ENCODE measurements at regions not wholly inside any gene's neighbourhood (a gene's known extent, or its start where the extent isn't known, plus 50 kb on each side); places are given as distances from the start of the nearest gene placed in this dataset.

GRCh38 chr5:2281446-2281845 is 398.7 kb upstream of the IRX4 start:
- peaks cover 30% of the 10 kb centered on the region for H3K27me3 ChIP-seq (ENCODE audit: low read depth)
- intact Hi-C loops (cut with micrococcal nuclease), result no loop called here
- H3K4me1 ChIP-seq, result no peaks in the 10 kb centered on the region
- H3K9me3 ChIP-seq (replicated peaks), result no peaks in the 10 kb centered on the region
- TF ChIP-seq CTCF (IDR thresholded peaks at IDR 0.05; ENCODE audit: borderline replicate concordance), result no peak
- H3K36me3 ChIP-seq, result no peaks in the 10 kb centered on the region
- DNase-seq, result no peak
- no peak overlapping the region for H3K4me3 ChIP-seq
- H3K27ac ChIP-seq (replicated peaks), result no peak overlapping the region

DNA sequence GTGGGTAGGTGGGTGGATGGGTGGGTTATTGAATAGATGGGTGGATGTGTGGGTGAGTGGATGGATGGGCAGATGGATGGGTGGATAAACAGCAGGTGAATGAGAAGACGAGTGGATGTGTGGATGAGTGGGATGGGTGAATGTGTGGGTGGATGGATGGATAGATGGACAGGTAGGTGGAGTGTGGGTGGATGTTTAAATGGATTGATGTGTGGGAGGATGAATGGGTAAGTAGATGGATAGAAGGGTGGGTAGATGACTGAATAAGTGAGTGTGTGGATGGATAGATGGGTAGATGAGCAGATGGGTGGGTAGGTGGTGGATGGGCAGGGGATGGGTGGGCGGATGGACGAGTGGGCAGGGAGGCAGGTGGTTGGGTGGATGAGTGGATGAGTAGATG is 397.6 kb upstream of the IRX4 start:
- no peaks in the 10 kb centered on the region for H3K4me1 ChIP-seq
- no peak for TF ChIP-seq CTCF (IDR thresholded peaks at IDR 0.05; ENCODE audit: borderline replicate concordance)
- no peak overlapping the region for H3K4me3 ChIP-seq
- H3K27me3 ChIP-seq (ENCODE audit: low read depth), result peaks cover 40% of the 10 kb centered on the region
- no peak for DNase-seq
- H3K27ac ChIP-seq (replicated peaks), result no peak overlapping the region
- intact Hi-C loops (cut with micrococcal nuclease), result no loop called here
- H3K9me3 ChIP-seq (replicated peaks), result no peaks in the 10 kb centered on the region
- no peaks in the 10 kb centered on the region for H3K36me3 ChIP-seq

- Histone ChIP-seq H3K36me3 (no peaks in the 10 kb centered on the region), H3K27ac (replicated peaks) (no peak overlapping the region), H3K9me3 (replicated peaks) (no peaks in the 10 kb centered on the region), H3K27me3 (ENCODE audit: low read depth) (peaks cover 53% of the 10 kb centered on the region), H3K4me3 (no peak overlapping the region), H3K4me1 (no peaks in the 10 kb centered on the region)
- intact Hi-C loops (cut with micrococcal nuclease), result no loop called here
- TF ChIP-seq CTCF (IDR thresholded peaks at IDR 0.05; ENCODE audit: borderline replicate concordance), result no peak
- no peak for DNase-seq
These were observed 396.2 kb upstream of the IRX4 start for GRCh38 chr5:2278825-2279456.

- TF ChIP-seq CTCF (IDR thresholded peaks at IDR 0.05; ENCODE audit: borderline replicate concordance), result no peak
- no peak overlapping the region for H3K27ac ChIP-seq (replicated peaks)
- H3K27me3 ChIP-seq (ENCODE audit: low read depth), result peaks cover 55% of the 10 kb centered on the region
- intact Hi-C loops (cut with micrococcal nuclease), result no loop called here
- no peak for DNase-seq
- H3K4me3 ChIP-seq, result no peak overlapping the region
- no peaks in the 10 kb centered on the region for H3K4me1 ChIP-seq
- no peaks in the 10 kb centered on the region for H3K9me3 ChIP-seq (replicated peaks)
- no peaks in the 10 kb centered on the region for H3K36me3 ChIP-seq
These were observed 395.2 kb upstream of the IRX4 start for GRCh38 chr5:2277886-2278285.

- intact Hi-C loops (cut with micrococcal nuclease), result no loop called here
- Histone ChIP-seq H3K27me3 (ENCODE audit: low read depth) (peaks cover 68% of the 10 kb centered on the region), H3K4me3 (no peak overlapping the region), H3K9me3 (replicated peaks) (no peaks in the 10 kb centered on the region), H3K4me1 (no peaks in the 10 kb centered on the region), H3K36me3 (no peaks in the 10 kb centered on the region), H3K27ac (replicated peaks) (no peak overlapping the region)
- DNase-seq, result no peak
- no peak for TF ChIP-seq CTCF (IDR thresholded peaks at IDR 0.05; ENCODE audit: borderline replicate concordance)
These were observed 393.4 kb upstream of the IRX4 start for GRCh38 chr5:2276101-2276500.

All from left ventricle myocardium inferior (tissue), 1 donor.